Effector CD4-positive, alpha-beta T cell (primary cell): ENCODE measurements at regions not wholly inside any gene's neighbourhood (a gene's known extent, or its start where the extent isn't known, plus 50 kb on each side); places are given as distances from the start of the nearest gene placed in this dataset.
"Not testable (repeated sequence)": the region's sequence is repeated elsewhere in the genome, so short reads cannot be mapped to it uniquely, and the experiment has no call there.

Experiments used
- DNase-seq: peaks from one replicate; pipeline ENCODE4 v3.0.0-alpha.2; 2020

DNA sequence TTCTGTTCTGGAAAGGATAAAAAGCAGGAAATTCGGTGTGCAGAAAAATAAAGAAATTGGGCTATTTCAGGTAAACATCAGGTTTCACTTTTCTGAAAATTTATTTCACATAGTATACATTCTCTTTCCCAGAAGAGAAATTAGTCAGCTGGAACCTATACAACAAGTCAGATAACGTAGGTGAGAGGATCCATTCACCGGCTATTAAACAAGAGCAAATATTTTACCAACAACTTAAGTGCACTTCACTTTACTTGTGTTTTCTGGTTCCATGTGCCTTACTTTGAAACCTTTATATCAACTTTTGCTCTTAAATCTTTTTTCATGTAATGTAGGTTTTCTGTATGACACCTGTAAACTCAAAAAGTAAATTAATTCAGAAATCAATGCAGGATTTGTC lies 839.7 kb downstream of the CDH11 start:
- no peak for DNase-seq

DNA sequence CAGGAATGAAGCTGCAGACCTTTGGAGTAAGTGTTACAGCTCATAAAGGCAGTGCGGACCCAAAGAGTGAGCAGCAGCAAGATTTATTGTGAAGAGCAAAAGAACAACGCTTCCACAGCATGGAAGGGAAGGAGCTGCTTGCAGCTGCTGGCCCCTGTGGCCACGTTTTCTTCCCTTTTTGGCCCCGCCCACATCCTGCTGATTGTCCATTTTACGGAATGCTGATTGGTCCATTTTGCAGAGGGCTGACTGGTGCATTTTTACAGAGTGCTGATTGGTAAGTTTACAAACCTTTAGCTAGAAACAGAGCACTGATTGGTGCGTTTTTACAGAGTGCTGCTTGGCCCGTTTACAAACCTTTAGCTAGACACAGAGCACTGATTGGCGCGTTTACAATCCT lies 841.5 kb downstream of the CDH11 start:
- DNase-seq, result no peak

DNA sequence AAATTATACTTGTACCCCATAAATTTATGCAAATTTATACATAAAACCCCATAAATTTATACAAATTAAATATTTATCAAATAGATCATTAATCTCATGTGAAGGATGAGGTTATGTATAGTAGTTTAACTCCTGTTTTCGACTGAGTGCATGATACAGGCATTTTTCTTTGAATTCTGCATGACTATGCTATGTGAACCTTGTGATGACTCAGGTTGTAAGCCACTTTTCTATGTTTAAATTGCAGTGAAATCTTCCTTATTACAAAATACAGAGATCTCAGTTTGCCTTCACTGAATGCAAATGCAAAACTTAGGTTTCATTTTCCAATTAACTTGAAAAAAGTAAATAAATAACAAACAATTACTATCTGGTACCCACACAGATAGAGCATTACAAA lies 843.7 kb downstream of the CDH11 start:
- DNase-seq, result no peak

DNA sequence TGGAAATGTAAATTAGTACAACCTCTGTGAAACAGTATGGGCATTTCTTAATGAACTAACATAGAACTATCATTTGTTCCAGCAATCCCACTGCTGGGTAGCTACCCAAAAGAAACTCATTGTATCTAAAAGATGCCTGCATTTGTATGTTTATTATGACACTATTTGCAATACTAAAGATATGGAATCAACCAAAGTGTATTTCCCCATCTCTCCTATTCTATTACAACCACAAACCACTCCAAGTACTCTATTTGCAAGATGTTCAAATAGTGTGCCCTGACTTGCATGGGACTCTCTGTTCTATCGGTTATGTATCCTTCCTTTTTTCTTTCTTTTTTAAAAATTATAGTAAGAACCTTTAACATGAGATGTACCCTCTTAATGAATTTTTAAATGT lies 845.2 kb downstream of the CDH11 start:
- DNase-seq, result no peak

DNA sequence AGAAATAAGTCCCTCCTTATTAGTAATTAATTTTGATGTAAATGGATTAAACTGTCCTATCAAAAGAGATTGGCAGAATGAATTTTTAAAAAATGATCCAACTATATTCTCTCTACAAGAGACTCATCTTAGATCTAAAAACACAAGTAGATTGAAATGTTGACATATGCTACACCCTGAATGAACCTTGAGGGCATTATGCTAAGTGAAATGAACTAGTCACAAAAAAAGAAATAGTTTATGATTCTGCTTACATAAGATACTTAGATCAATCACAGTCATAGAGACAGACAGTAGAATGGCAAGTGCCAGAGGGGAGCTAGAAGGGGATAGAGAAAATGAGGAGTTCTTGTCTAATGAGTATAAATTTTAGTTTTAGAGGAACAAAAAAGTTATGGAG lies 849.8 kb downstream of the CDH11 start:
- no peak for DNase-seq

DNA sequence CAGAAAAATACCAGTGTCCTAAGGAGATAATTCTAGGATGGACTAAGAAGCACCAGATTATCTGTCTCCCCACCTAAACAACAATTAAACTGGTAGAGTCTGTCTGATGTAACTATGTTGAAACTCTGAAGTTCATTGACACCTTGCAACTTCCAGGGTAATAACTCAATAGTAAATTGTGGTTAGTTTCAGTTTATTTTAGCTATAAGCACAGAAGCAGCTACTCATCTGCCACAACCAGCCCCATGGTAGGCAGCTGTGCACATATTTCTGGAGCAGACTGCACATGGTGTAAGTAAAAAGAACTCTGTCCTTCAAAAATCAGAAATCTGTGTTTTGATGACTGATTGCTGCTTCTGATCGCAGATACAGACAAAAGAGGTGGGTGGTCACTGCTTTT lies 852.1 kb downstream of the CDH11 start:
- DNase-seq, result no peak

DNA sequence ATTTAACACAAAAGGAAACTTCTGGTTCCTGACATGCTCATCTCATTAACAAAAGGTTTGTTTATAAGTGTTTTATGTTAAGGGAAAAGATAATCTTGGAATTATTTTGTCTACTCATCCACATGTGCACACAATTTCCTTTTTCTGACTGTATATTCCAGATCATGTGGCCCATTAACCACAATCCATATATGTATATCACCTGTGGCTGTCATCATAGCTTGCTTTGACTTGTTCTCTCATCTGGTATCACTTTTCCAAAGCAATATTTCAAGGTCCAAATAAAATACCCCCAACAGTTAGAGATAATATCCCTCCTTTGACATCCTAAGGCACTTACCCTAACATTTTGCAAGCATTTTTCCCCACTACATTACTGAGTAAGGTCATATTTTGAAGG lies 856.1 kb downstream of the CDH11 start:
- no peak for DNase-seq

DNA sequence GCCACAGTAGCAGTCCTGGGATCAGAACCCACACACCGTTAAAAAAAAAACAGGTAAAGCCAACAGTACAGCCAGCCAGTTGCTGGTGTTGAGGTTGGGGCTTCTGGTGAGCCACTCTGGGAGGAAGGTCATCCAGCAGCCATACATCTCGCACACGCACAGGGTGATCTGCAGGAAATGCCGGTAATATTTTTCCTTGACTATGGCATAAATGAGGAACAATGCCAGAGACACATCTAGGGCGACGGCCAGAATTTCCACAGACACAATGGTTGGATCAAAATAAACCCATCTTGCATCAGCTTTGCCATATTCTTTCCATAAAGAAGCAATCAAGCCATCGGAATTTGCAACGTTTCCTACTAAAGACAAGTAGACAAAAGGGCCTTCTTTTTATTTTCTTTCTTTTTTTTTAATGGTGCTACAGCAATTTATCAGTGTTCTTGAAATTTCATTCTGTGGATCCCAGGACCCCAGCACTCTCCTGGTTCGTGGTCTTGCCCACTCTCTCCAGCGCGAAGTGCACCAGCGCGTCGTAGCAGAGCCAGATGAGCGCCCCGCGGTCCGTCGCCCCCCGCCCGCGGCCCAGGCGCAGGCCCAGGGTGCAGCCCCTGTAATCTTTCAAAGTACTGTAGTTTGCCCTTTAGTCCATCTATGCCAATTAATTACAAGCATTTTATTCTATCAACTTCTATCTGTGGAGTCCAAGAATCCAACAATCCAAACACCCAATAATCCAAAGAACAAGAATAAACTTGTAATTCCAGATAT lies 861.0 kb downstream of the CDH11 start:
- not testable (repeated sequence) for DNase-seq

DNA sequence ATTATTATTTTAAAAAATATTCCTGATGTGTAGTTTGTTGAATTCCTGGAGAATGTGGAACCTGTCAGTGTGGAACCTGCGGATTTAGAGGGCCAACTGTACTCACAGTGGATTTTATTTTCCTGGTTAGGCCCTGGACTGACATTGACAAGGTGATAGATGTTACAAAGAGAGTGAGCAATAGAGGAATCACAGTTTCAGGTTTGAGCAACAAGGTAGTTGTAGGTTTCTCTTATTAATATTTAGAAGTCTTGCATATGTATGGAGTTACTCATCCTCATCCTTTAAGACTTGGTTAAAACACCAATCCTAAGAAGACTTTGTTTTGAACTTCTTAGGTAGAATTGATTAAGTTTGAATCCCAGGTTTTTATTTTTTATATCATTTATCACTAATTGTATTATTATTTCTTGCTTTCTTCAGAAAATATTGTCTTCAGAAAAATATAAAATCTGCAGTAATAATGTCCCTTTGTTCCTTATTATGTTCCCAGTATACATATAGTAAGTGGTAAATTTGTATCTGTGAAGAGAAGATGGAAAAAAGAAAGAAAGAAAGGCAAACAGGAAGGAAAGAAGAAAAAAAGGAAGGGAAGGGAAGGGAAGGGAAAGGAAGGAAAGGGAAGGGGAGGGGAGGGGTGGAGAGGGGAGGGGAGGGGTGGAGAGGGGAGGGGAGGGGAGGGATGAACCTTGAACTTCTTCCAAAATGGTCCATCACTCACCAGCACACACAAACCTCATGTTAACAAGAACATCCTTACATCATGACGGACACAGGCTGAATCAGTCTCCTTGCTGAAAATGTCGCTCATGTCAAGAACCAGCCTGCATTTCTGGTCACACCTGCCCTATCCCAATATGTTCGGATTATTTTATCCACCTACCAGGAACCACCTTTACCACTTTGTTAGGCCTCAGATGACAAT lies 867.2 kb downstream of the CDH11 start:
- no peak for DNase-seq

DNA sequence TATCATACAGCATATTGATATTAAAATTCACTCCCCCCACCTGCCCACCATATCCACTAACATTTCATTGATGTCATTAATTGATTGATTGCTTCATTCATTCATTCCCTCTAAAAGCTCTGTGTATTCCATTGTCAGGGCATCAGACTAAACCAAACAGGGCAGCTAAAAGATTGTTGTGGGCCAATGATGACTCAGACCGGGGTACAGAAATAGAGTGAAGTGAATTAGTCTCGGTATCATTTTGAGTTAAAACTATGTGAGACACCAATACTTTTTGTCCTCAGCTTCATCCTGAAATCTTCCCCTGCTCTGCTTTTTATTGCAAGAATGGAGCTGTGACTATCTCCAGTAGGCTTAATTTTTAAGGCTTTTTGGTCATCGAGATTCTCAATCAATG lies 868.3 kb downstream of the CDH11 start:
- DNase-seq, result no peak

DNA sequence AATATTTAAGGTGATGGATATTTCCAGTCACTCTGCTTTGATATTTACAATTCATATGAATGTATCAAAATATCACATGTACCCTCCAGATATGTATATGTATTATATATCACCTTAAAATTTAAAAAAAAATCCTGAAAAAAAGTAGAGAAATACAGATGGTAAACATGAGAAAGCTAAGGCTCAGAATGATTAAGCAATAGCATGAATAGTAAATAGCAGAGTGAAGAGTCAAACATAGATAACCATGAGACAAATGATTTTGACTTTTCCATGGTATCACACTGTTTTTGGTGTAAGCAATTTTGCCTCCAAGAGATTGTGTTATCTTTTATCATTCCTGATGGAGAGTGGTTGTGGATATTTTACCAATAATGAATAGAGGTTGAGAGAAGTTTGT lies 868.8 kb downstream of the CDH11 start:
- no peak for DNase-seq

DNA sequence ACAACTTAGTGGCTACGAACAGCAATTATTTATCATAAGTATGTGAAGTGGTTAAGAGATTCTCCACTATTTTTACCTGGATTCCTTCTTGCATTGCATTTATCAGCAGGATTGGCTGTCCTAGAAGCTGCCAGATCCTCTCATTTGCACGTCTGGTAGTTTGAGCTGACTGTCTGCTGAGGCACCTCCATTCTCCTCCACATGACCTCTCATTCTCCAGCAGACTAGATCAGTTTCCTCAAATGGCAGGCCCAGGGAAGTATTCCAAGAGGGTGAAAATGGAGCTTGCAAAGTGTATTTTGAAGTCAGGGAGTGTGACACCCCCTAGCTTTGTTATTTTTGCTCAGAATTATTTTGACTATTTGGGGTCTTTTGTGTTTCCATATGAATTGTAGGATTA lies 870.1 kb downstream of the CDH11 start:
- DNase-seq, result no peak

DNA sequence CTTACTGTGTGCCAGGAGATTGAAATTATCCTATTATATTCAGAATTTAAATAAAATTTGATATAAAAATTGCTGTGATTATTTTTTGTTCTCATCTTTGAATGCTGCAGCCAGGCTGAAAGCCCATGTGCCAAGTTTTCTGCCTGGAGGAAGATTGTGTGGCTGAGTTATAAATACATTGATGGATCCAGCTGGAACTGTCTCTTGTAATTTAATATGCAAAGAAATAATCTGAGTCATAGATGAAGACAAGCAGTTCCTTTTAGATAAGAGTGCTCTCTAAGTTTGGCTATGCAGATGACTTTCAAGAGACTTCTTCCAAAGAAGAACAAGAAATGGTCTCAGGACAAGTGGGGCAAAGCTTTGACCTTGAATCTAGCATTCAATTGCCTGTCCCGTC lies 871.0 kb downstream of the CDH11 start:
- no peak for DNase-seq

DNA sequence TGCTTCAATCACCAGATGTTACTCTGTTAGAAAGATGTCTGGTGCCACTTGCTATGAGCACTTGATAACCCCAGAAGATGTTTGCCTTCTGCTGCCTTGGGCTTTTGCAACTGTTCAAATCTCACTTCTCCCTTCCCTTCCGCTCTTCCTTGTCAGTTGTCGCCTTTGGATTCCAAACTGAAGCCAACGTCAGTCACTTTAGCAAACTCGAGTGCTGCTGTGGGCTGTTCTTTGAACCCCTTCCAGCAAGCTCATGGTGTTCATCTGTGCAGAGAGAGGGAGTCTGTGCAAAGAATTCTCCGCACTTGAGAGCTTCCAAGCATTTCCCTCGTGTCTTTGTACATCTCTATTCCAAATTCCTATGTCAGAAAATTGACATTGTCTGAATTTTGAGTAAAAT lies 879.4 kb downstream of the CDH11 start:
- DNase-seq, result no peak

DNA sequence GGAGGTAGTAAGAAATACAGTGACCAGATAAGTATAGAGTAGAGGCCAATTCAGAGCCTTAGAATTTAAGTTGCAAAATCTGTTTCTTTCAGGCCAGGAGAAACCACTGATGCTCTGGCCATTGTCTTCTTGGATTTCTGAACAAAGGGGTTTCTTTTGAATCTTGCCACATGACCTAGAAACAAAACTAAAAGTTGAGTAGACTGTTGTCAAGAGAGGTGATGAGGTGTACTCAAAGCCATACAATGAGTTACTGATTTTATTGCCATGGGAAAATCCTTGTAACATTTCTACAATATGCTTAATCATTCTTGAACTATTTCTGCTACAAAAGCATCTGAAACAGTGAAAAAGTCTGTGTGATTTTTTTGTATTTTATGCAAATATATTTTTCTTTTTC lies 881.3 kb downstream of the CDH11 start:
- DNase-seq, result no peak

DNA sequence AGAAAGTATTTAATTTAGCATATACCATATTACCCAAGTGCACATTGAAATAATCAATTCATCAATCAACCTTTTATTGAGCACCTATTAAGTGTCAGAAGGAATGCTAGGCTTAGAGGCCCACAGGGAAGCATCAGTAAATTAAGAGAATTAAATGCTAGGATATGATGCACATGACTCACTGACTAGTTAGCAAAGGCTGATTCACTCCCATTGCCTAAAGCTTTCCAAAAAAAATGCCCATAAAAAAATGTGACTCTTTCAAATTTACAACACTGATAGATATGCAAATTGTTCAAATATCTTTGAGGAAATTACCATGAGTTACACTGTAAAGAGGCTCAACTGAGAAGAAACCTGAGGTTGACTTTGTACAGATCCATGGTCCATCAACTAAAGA lies 883.3 kb downstream of the CDH11 start:
- DNase-seq, result no peak

DNA sequence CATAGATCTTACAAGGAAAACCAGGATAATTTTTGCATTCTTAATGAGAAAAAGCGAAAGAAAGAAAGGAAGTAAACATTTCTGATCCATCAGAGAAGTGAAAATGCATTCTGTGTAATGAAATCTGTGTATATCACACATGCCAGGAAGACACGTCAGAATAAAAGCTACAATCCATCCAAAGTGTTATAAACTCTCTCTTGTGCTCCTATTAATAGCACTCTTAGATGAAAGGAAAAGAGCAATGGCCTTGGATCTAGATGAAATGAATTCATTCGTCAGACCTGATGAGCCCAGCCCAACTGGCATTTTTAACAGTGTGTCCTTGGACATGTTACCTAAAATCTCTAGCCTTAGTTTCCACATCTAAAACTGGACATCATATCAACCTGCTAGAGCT lies 885.5 kb downstream of the CDH11 start:
- DNase-seq, result no peak

DNA sequence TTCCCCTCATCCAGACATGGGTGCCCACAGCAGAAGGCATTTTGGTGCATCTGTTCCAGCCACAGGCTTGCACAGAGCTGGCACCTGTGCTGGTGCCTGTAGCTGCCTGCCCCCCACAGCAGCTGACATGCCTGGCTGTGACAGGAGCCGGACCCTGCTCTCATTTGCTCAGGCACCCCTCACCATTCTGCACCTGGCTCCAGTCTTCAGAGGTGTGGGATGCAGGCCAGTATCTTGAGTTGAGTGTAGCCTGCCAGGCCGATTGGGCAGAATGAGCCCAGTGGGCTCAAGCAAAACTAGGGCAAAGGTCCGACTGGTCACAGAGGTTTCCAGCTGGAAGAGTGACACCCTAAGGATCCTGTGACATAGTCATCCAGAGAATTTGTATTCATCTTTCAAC lies 887.7 kb downstream of the CDH11 start:
- DNase-seq, result no peak

DNA sequence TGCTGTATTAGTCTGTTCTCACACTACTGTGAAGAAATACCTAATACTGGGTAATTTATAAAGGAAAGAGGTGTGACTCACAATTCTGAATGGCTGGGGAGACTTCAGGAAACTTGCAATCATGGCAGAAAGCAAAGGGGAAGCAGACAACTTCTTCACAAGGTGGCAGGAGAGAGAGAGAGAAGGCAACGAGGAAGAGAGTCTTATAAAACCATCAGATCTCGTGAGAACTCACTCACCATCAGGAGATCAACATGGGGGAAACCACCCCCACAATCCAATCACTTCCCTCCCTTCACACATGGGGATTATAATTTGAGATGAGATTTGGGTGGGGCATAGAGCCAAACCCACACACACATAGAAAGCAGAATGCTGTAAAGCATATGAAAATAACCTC lies 896.2 kb downstream of the CDH11 start:
- DNase-seq, result no peak

DNA sequence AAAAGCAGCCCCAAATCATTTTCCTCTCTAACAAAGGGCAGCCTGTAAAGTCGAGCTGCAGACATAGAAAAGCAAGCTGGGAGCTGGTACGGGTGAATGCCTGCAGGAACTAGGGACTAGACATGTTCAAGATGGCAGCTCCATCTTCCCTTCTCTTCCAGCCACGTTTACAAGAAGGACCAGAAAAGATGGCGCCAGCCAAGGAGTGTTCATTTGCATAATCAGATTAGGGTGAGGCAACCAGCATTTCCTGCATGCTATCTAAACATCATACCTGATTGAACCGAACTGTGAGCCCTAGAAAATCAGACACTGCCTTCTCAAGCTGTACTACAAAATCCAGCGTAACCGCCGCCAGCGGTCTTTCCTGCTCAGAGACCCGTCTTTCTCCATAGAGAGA lies 896.8 kb downstream of the CDH11 start:
- DNase-seq, result no peak

DNA sequence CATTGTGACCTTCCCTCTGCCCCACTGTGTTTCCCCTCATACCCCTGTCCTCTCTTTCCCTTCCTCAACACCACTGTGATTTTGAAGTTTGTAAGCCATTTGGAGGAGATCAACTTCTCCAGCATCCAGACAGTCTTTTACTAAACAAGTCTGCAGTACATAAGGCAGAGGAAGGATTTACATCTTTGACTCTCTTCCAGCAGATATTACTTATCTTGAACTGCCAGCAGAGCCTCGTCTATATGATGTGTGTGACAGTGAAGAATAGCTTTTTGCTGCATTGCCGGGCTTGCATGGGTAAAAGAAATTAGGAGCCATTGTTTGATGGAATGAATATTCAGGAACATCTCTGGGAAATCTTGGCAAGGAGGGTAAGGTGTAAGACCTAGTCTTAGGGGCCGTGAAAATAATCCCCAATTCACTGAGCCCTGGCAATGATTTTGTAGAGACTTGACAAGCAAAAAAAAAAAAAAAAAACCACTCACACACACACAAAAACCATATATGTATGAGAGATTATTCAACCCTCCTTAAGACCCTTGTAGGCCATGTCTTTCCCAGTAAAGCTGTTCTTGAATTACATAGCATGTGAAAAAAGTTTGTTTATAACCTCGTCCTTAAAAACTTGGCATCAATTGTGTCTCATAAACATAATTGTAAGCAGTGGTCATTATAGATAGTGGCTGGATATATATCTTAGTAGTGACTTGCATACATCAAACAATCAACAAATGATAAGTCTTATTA lies 903.9 kb downstream of the CDH11 start:
- DNase-seq, result no peak

DNA sequence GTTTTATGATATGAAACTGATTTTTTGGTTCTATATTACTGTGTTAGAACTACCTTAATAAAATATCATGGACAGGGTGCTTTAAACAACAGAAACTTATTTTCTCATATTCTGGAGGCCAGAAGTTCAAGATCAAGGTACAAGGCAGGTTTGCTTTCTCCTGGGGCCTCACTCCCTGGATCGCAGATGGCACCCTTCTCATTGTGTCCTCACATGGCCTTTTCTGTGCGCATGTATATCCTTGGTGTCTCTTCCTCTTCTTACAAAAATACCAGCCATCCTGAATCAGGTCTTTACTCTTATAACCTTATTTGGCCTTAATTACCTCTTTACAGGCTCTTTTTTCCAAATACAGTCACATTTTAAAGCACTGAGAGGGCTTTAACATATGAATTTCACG lies 906.1 kb downstream of the CDH11 start:
- no peak for DNase-seq

DNA sequence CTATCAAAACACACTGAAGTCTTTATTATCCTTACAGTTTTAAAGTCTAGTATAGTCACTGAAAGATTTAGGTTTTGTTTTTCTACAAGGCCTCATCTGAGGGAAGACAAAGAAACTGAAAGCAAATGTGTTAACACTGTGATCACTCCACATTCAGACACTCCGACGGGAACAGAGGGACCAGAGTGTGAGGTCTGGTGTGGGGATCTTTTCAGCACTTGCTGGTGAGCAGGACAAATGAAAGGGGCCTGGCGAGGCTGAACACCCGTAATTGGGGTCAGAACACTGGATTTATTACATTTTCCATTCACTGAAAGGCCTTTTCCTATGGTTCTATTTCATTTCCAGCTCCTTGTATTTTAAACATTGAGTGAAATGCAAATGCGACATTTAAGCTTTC lies 910.5 kb downstream of the CDH11 start:
- DNase-seq, result no peak

DNA sequence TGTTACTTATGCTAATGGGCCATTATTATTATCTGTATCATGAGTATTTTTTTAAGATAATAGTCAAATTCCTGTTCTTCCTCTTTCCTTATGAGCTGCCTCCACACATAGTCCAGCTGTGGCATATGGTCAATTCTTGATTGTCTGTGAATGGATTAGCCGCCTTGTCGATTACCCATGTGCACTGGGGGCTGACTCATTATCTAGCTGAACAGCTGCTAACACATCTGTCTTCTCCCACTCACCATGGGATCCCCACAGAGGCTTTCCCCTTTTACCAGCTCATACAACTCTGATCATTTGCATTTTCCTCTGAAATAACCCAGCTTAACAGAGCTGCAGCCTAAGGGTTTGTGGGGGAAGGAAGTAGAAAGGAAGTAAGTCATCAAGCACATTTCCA lies 915.0 kb downstream of the CDH11 start:
- DNase-seq, result no peak
